B cell (primary cell): ENCODE measurements at regions not wholly inside any gene's neighbourhood (a gene's known extent, or its start where the extent isn't known, plus 50 kb on each side); places are given as distances from the start of the nearest gene placed in this dataset.

ENCODE experiments used
- ATAC-seq: fragments of 200-7000 bp; cut with Tn5 transposase; one replicate; pipeline ENCODE4 v1.10.0; 2021; ENCODE audit warnings: low read depth, mild to moderate bottlenecking, moderate number of reproducible peaks, moderate library complexity
- CTCF ChIA-PET: fragments of 350-600 bp; sonication (Branson Sonifier 250); formaldehyde crosslinking; loops from one replicate; lab custom pipeline; 2021; ENCODE audit warnings: antibody characterized with exemption, inconsistent platforms; lab: Charles Lee
- POLR2A ChIA-PET: fragments of 350-600 bp; sonication (Branson Sonifier 250); formaldehyde crosslinking; loops from one replicate; lab custom pipeline; 2021; ENCODE audit warnings: antibody characterized with exemption; lab: Charles Lee
- DNase-seq: peaks from one replicate; pipeline ENCODE4 v3.0.0; 2013
- H2AFZ ChIP-seq: 2 replicates; pipeline ENCODE4 v1.6.1; 2012; ENCODE audit warnings: mild to moderate bottlenecking, low read depth, low read length; ENCODE audit not compliant: insufficient read depth, poor library complexity, severe bottlenecking
- H3K27ac ChIP-seq, 2 donors: 1 replicate in 1 of 2; 2 replicates in 1 of 2; pipeline ENCODE4 v1.5.1; 2012 to 2013; ENCODE audit warnings: low read length in 2 of 2, mild to moderate bottlenecking in 2 of 2, moderate library complexity in 1 of 2
- H3K27me3 ChIP-seq, 4 experiments: fragments of 200-600 bp in 1 of 4; sonication (generic) in 1 of 4; replicated peaks in 1 of 4; 1 replicate in 2 of 4; 2 replicates in 2 of 4; pipeline versions ENCODE4 v1.6.1 to v1.7.0; 2013 to 2016; ENCODE audit warnings: low read length in 3 of 4, mild to moderate bottlenecking in 2 of 4, mixed read lengths in 1 of 4, moderate library complexity in 1 of 4; ENCODE audit not compliant: insufficient read depth in 4 of 4, control insufficient read depth in 3 of 4; ENCODE audit errors: control extremely low read depth in 1 of 4
- H3K36me3 ChIP-seq, 2 experiments: replicated peaks in 1 of 2; 1 replicate in 1 of 2; 2 replicates in 1 of 2; pipeline versions ENCODE4 v1.6.1 to v1.7.1; 2013; ENCODE audit warnings: low read length in 1 of 2; ENCODE audit not compliant: insufficient read depth in 2 of 2, control insufficient read depth in 1 of 2; ENCODE audit errors: control extremely low read depth in 1 of 2, extremely low read depth in 1 of 2
- H3K4me1 ChIP-seq, 2 donors: fragments of 200-600 bp in 1 of 2; sonication (generic) in 1 of 2; 1 replicate in 1 of 2; 2 replicates in 1 of 2; pipeline versions ENCODE4 v1.5.1 to v1.6.1; 2013 to 2017; ENCODE audit warnings: low read length in 2 of 2; ENCODE audit not compliant: control insufficient read depth in 2 of 2, insufficient read depth in 2 of 2
- H3K4me2 ChIP-seq: replicated peaks from 2 replicates; pipeline ENCODE3; 2012; ENCODE audit warnings: mild to moderate bottlenecking, low read depth, low read length; ENCODE audit not compliant: poor library complexity, severe bottlenecking
- H3K4me3 ChIP-seq, 5 experiments: fragments of 200-600 bp in 1 of 5; sonication (generic) in 1 of 5; 1 replicate in 3 of 5; 2 replicates in 2 of 5; pipeline versions ENCODE4 v1.5.1 to v1.7.0; 2011 to 2016; ENCODE audit warnings: low read length in 4 of 5, mild to moderate bottlenecking in 4 of 5, low read depth in 2 of 5, control low read depth in 1 of 5, moderate library complexity in 1 of 5; ENCODE audit not compliant: insufficient read depth in 1 of 5; ENCODE audit errors: control extremely low read depth in 1 of 5, extremely low read depth in 1 of 5
- H3K79me2 ChIP-seq: fragments of 200-600 bp; sonication (generic); one replicate; pipeline ENCODE4 v1.6.0; 2016; ENCODE audit warnings: low read length; ENCODE audit not compliant: control insufficient read depth, insufficient read depth
- H3K9ac ChIP-seq: fragments of 200-600 bp; sonication (generic); 2 replicates; pipeline ENCODE4 v1.6.1; 2017; ENCODE audit warnings: mild to moderate bottlenecking, low read length, moderate library complexity
- H3K9me3 ChIP-seq, 3 donors: one replicate each; pipeline versions ENCODE4 v1.6.1 to v1.7.1; 2013; ENCODE audit warnings: low read length in 2 of 3; ENCODE audit not compliant: control insufficient read depth in 2 of 3, insufficient read depth in 1 of 3; ENCODE audit errors: control extremely low read depth in 1 of 3
- H4K20me1 ChIP-seq: 2 replicates; pipeline ENCODE4 v1.6.0; 2012; ENCODE audit warnings: mild to moderate bottlenecking, low read length; ENCODE audit not compliant: insufficient read depth, control insufficient read depth, poor library complexity, severe bottlenecking
- H3K27ac Mint-ChIP-seq: one replicate; pipeline ENCODE4 v1.8.0; 2021; ENCODE audit warnings: mixed read lengths
- H3K27me3 Mint-ChIP-seq: one replicate; pipeline ENCODE4 v1.8.0; 2021; ENCODE audit warnings: mixed read lengths
- H3K4me1 Mint-ChIP-seq: one replicate; pipeline ENCODE4 v1.8.0; 2021; ENCODE audit warnings: mixed read lengths
- H3K4me3 Mint-ChIP-seq: one replicate; pipeline ENCODE4 v1.8.0; 2021; ENCODE audit warnings: mixed read lengths
- H3K9me3 Mint-ChIP-seq: one replicate; pipeline ENCODE4 v1.8.0; 2022; ENCODE audit warnings: mixed read lengths; ENCODE audit not compliant: insufficient read depth
- CTCF ChIP-seq: fragments of 200-600 bp; IDR thresholded peaks from one replicate; pipeline ENCODE4 v1.8.0; 2022; ENCODE audit warnings: antibody characterized with exemption, mild to moderate bottlenecking
- EZH2 ChIP-seq: IDR thresholded peaks from 2 replicates; pipeline ENCODE4 v1.6.1; 2012; ENCODE audit warnings: borderline replicate concordance, low read depth, mild to moderate bottlenecking, moderate library complexity, low read length; ENCODE audit not compliant: insufficient read depth, poor library complexity, severe bottlenecking
- WGBS: methylation state at CpG from one replicate; pipeline ENCODE4 v1.1.5; 2013; ENCODE audit warnings: missing lambda C conversion rate; ENCODE audit not compliant: insufficient coverage; 5-methylcytosine and 5-hydroxymethylcytosine counted together
- intact Hi-C: fragments of 100-400 bp; cut with micrococcal nuclease; formaldehyde crosslinking; loops from one replicate; pipeline ENCODE4 v1.10.0; 2022

GRCh38 chr2:181285116-181285515, 172.1 kb upstream of the ITGA4 start:
- intact Hi-C loops: no loop called here
- Mint-ChIP-seq H3K27me3 (no peaks in the 10 kb centered on the region), H3K4me3 (no peak overlapping the region), H3K9me3 (no peaks in the 10 kb centered on the region), H3K27ac (no peak overlapping the region), H3K4me1 (peaks cover 4% of the 10 kb centered on the region)
- WGBS: no CpG with 5 or more reads among the region's 3 CpGs
- Histone ChIP-seq H3K79me2 (no peaks in the 10 kb centered on the region), H3K4me3 (no peak overlapping the region), H2AFZ (no peak overlapping the region), H3K9ac (no peak overlapping the region), H3K27me3 (no peaks in the 10 kb centered on the region), H3K27ac (no peak overlapping the region), H3K9me3 (peaks cover 0 to 1% (median 0%) of the 10 kb centered on the region in 3 donors), H4K20me1 (no peaks in the 10 kb centered on the region), H3K36me3 (no peaks in the 10 kb centered on the region), H3K4me2 (no peak overlapping the region), H3K4me1 (no peaks in the 10 kb centered on the region)
- CTCF ChIA-PET: interaction anchor here (0.7 kb wide), 1 partner anchor 177 kb away, joined by 3 read pairs; no protein-coding TSS in a partner anchor
- TF ChIP-seq EZH2: no peak
- no peak for TF ChIP-seq CTCF
- POLR2A ChIA-PET: no interaction called here
- ATAC-seq: no peak
- no peak for DNase-seq

- Histone ChIP-seq H3K4me2 (no peak overlapping the region), H3K27ac (no peak overlapping the region), H3K36me3 (no peaks in the 10 kb centered on the region), H3K9ac (no peak overlapping the region), H3K4me1 (no peaks in the 10 kb centered on the region), H2AFZ (no peak overlapping the region), H3K27me3 (no peaks in the 10 kb centered on the region), H3K4me3 (no peak overlapping the region), H3K9me3 (peaks cover 0 to 3% (median 0%) of the 10 kb centered on the region in 3 donors), H4K20me1 (no peaks in the 10 kb centered on the region), H3K79me2 (no peaks in the 10 kb centered on the region)
- intact Hi-C loops: no loop called here
- ATAC-seq (no peak), DNase-seq (no peak)
- Mint-ChIP-seq H3K27me3 (no peaks in the 10 kb centered on the region), H3K4me1 (no peaks in the 10 kb centered on the region), H3K9me3 (no peaks in the 10 kb centered on the region), H3K4me3 (no peak overlapping the region), H3K27ac (no peak overlapping the region)
- ChIA-PET POLR2A (no interaction called here), CTCF (interaction anchor here (0.7 to 0.9 kb wide), 2 partner anchors 110 to 168 kb away, joined by 3 to 4 read pairs; no protein-coding TSS in a partner anchor)
- WGBS: 100% methylated on average over 1 of the region's 3 CpGs
- no peak for TF ChIP-seq CTCF
These were observed 167.5 kb upstream of the ITGA4 start for GRCh38 chr2:181289698-181290097.
